CD4-positive, alpha-beta T cell treated with Interleukin-4 for 4 hours (primary cell): ENCODE measurements at regions not wholly inside any gene's neighbourhood (a gene's known extent, or its start where the extent isn't known, plus 50 kb on each side); places are given as distances from the start of the nearest gene placed in this dataset.
"Not testable (repeated sequence)": the region's sequence is repeated elsewhere in the genome, so short reads cannot be mapped to it uniquely, and the experiment has no call there.

Experiments
- DNase-seq: peaks from one replicate; pipeline ENCODE4 v3.0.0-alpha.2; 2020

- no peak for DNase-seq
Measured at GRCh38 chr7:23938937-23939552, 229.0 kb downstream of the STK31 start.

GRCh38 chr7:23939747-23940146 lies 229.7 kb downstream of the STK31 start:
- DNase-seq: not testable (repeated sequence)

DNA sequence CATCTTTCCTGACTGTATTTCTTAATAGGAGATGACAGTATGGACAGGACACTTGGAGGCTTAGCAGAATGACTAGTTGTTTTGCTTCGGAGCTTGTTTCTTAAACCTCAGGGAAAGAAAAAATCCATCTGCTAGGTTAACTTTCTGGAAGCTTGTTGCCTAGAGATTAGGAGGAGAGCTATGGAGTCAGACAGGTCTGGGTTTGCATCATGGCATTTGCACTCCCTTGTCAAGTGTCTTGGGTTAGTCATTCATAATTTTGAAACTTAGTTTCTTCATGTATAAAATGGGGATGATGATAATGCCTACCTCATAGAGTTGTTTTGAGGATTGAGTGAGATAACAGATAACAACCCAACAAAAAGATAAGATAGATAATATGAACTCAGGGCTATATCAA lies 231.5 kb downstream of the STK31 start:
- no peak for DNase-seq

DNA sequence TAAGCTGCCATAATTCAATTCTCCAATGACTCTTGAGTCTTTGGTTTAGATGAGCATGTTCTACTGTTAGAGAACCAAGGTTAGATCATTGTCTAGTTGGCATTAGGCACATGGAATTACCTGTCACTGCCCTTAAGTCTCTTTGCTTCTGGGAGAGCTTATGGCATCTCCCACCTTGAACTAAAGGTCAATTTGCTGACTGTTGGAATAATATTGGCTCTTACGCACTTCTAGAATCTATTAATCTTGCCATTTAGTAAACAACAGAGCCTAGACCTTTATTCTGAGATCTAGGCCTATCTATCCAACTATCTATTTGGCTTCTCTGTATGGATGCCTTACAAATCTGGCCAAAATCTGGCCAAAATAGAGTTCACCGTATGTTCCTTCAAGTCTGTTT lies 232.0 kb downstream of the STK31 start:
- DNase-seq: no peak

- DNase-seq: no peak
Measured at GRCh38 chr7:23944131-23944530, 234.1 kb downstream of the STK31 start.

GRCh38 chr7:23945472-23945871 lies 235.5 kb downstream of the STK31 start:
- DNase-seq: no peak

DNA sequence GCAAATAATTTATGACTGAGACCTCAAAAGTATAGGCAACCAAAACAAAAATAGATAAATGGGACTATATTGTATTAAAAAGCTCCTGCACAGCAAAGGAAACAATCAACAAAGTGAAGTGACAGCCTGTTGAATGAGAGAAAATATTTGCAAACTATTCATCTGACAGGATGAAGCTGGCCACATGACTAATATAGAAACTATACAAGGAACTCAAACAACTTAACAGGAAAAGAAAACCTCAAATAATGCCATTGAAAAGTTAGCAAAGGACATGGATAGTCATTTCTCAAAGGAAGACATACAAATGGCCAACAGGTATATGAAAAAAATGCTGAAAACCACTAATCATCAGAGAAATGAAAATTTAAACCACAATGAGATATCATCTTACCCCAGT lies 245.1 kb downstream of the STK31 start:
- DNase-seq: no peak

GRCh38 chr7:23955600-23956149 lies 245.7 kb downstream of the STK31 start:
- no peak for DNase-seq

DNA sequence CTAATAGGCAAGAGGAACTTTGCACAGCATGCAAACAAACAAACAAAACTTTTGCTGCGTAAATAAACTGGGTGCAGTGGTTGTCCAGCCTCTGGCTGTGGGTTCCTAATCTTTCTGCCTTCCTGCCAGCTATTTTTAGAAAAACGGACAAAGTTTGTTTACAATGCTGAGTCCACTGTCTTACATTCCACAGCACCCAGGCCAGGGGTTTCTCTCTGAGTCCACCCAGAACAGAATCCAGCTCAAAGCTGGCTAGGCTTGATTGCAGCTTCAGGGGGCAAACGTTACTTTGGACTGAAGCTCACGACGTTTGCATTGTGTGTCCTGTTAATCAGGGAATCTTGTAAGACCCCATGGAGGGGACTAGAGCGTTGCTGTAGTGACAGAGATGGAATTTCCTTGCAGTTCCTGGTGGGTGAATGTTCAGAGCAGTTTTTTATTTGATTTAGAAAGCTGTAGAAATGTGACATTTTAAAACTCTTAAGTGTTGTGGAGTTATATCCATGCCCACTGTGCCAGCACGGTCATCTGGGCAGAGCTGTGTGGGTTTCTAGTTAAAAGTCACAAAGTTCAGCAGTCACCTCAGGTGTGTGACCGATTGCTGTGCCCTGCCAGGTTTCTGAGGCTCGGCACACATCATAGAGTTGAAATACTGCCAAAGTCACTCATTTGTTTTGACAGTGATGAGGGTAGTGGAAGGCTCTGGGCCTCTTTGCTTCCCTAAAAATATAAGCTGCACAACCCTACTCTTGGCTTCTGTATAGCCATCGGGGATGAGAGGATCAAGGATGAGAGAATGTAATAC lies 247.0 kb downstream of the STK31 start:
- no peak for DNase-seq

- no peak for DNase-seq
Measured at GRCh38 chr7:23959821-23960220, 249.8 kb downstream of the STK31 start.

- no peak for DNase-seq
Measured at GRCh38 chr7:23960361-23960760, 250.3 kb downstream of the STK31 start.

DNA sequence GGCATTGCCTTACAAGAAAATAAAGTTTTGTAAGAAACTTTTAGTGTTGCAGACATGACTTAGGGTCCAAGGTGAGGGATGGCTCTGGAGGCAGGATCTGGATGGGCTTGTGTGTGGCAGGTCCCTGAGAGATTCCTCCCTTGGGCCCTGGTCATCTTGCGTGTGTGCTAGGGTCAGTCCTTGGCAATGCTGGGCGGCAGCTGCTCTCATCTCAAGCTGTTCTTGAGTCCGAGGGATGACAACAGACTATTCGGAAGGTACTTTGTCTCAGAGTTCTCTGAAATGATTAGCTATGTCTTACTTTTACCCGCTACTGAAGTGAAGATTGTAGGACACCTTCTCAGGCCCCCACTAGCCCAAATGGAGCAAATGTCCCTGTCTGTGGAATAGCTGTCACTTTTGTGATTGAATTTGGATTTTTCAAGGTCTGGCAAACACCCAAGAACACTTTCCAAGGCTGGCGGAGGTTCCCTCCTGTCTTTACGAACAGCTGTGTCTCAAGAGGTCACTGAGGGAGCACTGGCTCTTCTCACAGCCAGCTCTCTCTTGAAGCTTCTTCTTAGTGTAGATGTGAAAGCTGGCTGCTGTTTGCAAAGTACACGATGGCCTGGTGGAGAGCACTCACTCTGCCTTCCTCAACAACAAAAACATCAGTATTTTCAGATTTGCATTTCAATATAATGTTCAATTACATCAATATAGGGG lies 253.6 kb downstream of the STK31 start:
- no peak for DNase-seq

GRCh38 chr7:23964715-23965114 lies 254.7 kb downstream of the STK31 start:
- DNase-seq: no peak

GRCh38 chr7:23965296-23965695 lies 255.3 kb downstream of the STK31 start:
- no peak for DNase-seq

- no peak for DNase-seq
Measured at GRCh38 chr7:23966941-23967340, 256.9 kb downstream of the STK31 start.

DNA sequence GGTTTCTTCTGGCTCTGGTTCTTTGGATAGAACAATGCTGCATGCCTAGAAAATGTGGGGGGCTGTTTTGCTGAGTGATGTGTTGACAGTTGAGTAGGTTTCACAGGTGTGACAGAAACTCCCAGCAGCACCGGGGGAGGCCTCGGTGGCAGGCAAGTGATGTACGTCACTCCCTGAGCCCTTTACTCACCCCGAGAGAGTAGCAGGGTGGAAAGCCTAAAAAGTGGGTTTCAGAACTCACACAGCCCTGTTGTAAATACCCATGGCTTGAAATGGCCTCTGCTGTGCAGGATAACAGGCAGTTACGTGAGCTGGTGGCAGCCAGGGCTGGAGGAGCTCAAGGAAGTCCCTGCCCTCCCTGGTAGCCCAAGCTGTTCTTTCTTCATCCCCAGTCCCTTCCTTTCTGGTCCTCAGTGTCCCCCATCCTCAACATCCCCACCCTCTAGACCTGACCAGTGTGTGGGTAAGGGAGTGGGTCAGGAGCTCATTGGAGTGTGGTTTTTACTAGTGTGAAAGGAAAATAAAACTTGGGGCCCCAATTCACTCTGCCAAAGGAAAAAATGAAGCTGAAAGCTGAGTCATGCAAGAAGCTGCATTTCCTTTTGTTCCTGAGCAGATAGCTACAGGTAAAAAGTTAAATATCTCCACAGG lies 258.1 kb downstream of the STK31 start:
- no peak for DNase-seq

DNA sequence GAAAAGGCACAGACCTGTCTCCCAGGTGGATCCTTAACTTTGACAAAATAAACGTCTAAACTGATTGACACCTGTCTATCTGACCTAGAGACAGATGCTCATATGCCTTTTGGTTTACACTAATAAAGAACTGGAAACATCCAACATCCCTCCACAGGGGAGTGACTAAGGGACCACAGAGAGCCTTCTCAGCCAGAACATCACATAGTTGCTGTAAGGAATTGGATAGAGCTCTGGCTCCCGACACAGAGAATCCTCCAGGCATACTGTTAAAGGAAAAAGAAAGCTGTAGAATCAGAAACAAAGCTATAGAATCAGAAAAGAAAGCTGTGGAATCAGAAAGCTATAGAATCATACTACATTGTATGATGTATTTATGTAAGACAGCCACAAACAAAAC lies 258.8 kb downstream of the STK31 start:
- DNase-seq: no peak

DNA sequence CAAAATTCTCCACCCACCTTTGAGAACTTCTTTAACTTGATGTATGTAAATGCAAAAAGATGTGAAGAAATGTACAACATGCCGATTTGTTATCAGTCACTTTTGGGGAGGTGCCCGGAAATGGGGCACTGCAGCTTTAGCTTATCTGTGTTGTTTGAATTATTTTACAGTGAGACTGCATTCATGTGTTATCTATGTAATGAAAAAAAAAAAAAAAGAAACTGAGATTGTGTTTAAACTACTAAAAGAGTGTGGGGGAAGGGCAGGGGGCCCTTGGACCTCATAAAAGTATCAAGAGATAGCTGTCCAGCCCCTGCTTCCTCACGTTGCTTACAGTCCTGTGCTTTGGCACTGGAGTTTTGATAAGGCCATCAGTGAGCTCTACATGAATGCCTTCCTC lies 259.4 kb downstream of the STK31 start:
- no peak for DNase-seq

DNA sequence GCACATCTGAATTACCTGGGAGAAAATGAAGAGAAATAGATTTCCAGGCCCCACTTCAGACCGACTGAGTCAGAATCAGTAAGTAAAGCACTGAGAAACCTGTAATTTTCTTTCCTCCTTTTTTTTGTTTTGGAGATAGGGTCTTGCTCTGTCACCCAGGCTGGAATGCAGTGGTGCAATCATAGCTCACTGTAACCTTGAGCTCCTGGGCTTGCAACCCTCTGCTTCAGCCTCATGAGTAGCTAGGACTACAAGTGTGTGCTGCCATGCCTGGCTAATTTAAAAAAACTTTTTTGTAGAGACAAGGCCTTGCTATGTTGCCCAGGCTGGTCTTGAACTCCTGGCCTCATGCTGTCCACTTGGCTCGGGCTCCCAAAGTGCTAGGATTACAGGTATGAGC lies 260.2 kb downstream of the STK31 start:
- DNase-seq: no peak

DNA sequence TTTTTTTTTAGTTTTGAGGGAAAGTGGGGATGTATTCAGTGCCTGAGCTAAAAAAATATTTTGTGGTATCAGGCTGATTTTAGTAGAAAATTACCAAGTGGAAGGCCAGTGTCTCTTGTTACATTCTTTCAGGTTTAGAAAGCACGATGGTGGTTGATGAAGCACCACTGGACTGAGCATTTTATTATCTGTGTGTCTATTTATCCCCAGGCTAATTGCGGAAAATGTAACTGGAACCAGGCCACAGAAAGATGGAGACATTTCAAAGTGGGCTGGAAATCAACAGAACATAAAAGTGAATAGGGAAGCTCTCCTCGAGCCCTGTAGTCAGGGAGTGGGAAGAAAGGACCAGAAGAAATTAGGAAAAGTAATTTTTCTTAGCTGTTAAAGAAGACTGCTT lies 261.0 kb downstream of the STK31 start:
- no peak for DNase-seq

- no peak for DNase-seq
Measured at GRCh38 chr7:23972057-23972456, 262.0 kb downstream of the STK31 start.

GRCh38 chr7:23973264-23973663 lies 263.2 kb downstream of the STK31 start:
- no peak for DNase-seq

GRCh38 chr7:23980081-23980480 lies 270.1 kb downstream of the STK31 start:
- DNase-seq: no peak
